ENCODE measurements at regions not wholly inside any gene's neighbourhood (a gene's known extent, or its start where the extent isn't known, plus 50 kb on each side); places are given as distances from the start of the nearest gene placed in this dataset.

DNA sequence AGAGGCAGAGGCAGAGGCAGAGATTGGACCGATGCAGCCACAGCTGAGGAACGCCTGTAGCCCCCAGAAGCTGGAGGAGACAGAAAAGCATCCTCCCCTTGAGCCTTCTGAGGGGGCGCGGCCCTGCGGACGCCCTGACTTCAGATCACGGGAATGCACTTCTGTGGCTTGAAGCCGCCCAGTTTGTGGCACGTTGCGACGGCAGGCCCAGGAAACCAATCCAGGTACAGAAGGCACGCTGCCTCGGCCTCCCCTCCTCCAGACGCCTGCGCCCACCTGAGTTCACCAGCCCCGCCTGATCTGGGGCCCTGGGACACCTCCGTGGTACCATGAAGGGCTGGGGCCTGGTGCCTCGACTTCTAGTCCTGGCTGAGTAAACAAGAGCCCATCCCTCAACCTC is 82.0 kb downstream of the NCOR2 start:
- DNase-seq = peak in 1 of 3 donors; percentile 44
- intact Hi-C loops (cut with DNase I, micrococcal nuclease) = no loop called here
- TF ChIP-seq, protein P1, sequence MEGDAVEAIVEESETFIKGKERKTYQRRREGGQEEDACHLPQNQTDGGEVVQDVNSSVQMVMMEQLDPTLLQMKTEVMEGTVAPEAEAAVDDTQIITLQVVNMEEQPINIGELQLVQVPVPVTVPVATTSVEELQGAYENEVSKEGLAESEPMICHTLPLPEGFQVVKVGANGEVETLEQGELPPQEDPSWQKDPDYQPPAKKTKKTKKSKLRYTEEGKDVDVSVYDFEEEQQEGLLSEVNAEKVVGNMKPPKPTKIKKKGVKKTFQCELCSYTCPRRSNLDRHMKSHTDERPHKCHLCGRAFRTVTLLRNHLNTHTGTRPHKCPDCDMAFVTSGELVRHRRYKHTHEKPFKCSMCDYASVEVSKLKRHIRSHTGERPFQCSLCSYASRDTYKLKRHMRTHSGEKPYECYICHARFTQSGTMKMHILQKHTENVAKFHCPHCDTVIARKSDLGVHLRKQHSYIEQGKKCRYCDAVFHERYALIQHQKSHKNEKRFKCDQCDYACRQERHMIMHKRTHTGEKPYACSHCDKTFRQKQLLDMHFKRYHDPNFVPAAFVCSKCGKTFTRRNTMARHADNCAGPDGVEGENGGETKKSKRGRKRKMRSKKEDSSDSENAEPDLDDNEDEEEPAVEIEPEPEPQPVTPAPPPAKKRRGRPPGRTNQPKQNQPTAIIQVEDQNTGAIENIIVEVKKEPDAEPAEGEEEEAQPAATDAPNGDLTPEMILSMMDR (IDR thresholded peaks at IDR 0.05) = no peak
- H3K4me1 ChIP-seq (ENCODE audit: low read depth) = peaks cover 6% of the 10 kb centered on the region
- no peak for ATAC-seq
- no peaks in the 10 kb centered on the region for H3K36me3 ChIP-seq (ENCODE audit: low read depth)
- H3K9me3 ChIP-seq = no peaks in the 10 kb centered on the region
- no peak overlapping the region for H3K4me3 ChIP-seq

DNA sequence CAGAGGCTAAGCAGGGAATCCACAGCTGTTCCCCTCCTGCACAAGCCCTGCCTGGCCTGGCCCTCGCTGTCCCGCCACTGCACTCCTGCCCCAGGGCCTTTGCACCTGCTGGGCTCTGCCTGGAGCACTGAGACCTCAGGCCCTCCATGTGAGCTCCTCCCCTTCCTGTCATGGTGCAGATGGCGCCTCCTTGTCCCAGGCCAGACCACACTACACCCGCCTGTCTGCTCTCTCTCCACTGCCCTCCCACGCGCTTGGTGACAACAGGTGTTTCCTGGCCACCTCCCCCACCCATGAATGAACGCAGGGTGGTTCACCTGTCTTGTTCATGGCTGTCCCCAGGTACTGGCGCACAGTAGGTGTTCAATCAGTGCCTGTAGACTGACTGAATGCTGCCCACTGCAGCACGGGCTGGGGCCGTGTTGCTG is 82.9 kb downstream of the NCOR2 start:
- TF ChIP-seq, protein P1 (IDR thresholded peaks at IDR 0.05) = no peak
- DNase-seq (peak in 1 of 3 donors; percentile 56), ATAC-seq (no peak)
- intact Hi-C loops (cut with DNase I, micrococcal nuclease) = no loop called here
- Histone ChIP-seq H3K36me3 (ENCODE audit: low read depth) (no peaks in the 10 kb centered on the region), H3K4me1 (ENCODE audit: low read depth) (peaks cover 8% of the 10 kb centered on the region), H3K4me3 (no peak overlapping the region), H3K9me3 (no peaks in the 10 kb centered on the region)

DNA sequence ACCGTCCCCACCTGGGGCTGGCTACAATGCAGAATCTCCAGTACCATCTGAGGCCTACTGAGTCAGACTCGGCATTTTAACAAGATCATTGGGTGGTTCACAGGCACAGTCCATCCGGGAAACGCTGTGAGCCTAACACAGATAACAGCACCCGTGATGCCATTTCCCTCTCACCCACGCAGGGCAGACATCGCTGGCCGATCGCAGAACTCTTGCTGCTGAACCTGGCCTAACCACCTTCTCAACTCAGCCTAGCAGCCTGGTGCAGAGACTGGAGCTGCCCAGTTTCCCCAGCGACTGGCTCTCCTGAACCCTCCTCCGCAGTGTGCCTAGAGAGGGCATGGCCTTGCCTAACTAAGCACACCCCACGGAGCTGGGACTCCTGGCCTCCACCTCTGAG is 83.3 kb downstream of the NCOR2 start:
- ATAC-seq (no peak), DNase-seq (peak in 1 of 3 donors; percentile 29)
- TF ChIP-seq, protein P1 (IDR thresholded peaks at IDR 0.05) = no peak
- Histone ChIP-seq H3K9me3 (no peaks in the 10 kb centered on the region), H3K36me3 (ENCODE audit: low read depth) (no peaks in the 10 kb centered on the region), H3K4me1 (ENCODE audit: low read depth) (peaks cover 8% of the 10 kb centered on the region), H3K4me3 (no peak overlapping the region)
- intact Hi-C loops (cut with DNase I, micrococcal nuclease) = no loop called here

DNA sequence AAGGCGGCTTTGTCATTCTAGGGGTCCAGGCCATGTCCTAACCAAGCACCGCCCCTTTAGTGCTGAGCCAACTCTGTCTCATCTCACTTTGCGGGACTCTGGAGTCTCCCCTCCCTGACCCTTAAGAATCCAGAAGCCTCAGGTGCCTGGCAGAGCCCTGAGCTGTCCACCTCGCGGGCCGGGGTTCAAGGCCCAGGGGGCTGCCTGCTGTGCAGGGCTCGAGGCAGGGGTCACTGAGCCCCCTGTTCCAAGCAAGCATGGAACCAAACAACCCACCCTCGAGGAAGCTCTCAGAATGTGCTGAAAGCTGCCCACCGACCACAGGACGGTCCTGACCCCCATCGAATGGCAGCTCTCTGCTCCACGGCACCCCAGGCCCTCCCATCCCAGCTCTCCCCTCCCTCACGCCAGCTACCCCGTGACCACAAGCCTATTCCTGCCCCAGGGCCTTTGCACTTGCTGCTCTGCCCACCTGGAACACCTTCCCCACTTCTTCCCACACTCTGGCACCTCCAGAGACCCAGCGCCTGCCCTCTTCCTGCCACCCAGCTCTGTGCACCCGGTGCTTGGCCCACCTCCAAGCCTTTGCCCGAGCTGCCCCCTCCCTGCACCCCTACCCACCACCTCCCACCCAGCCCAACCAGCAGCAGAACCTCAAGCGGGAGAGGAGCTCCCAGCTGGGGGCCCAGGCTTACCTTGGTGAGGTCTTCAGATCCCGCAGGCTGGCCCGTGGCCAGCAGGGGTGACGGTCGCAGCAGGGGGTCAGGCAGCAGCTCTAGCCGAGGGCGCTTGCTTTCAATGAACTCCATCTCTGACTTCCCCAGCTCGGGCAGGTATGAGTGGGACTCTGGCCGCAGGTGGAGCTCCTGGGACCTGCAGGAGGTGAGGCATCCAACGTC is 84.3 kb downstream of the NCOR2 start:
- H3K9me3 ChIP-seq = no peaks in the 10 kb centered on the region
- intact Hi-C loops (cut with DNase I, micrococcal nuclease) = no loop called here
- DNase-seq = no peak
- H3K36me3 ChIP-seq (ENCODE audit: low read depth) = no peaks in the 10 kb centered on the region
- H3K4me3 ChIP-seq = no peak overlapping the region
- TF ChIP-seq, protein P1 (IDR thresholded peaks at IDR 0.05) = no peak
- peaks cover 8% of the 10 kb centered on the region for H3K4me1 ChIP-seq (ENCODE audit: low read depth)
- ATAC-seq = no peak

DNA sequence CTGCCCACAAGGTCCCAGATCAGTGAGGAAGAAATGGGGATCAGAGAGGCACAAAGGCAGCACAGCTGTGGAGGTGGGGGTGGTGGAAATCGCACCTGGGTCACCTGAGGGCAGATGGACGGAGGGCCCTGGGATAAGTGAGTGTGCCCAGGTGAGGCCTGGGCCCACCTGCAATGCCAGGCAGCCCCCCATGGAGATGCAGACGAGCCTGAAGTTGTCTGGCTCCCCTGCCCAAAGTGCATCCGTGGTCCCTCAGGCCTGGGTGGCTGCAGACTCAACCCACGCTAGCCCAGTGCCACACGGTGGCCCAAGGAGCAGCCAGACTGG is 84.9 kb downstream of the NCOR2 start:
- no peak for DNase-seq
- no peak for ATAC-seq
- TF ChIP-seq, protein P1 (IDR thresholded peaks at IDR 0.05) = no peak
- no peak overlapping the region for H3K4me3 ChIP-seq
- peaks cover 8% of the 10 kb centered on the region for H3K4me1 ChIP-seq (ENCODE audit: low read depth)
- intact Hi-C loops (cut with DNase I, micrococcal nuclease) = no loop called here
- H3K9me3 ChIP-seq = no peaks in the 10 kb centered on the region
- no peaks in the 10 kb centered on the region for H3K36me3 ChIP-seq (ENCODE audit: low read depth)
